ENCODE measurements at regions not wholly inside any gene's neighbourhood (a gene's known extent, or its start where the extent isn't known, plus 50 kb on each side); places are given as distances from the start of the nearest gene placed in this dataset.

- Histone ChIP-seq H3K9ac (ENCODE audit: low read depth in 1 of 2, low read length in 2 of 2) (no peak overlapping the region), H3K4me3 (ENCODE audit: low read depth in 1 of 3, low read length in 3 of 3) (no peak overlapping the region), H3K9me3 (ENCODE audit: control insufficient read depth in 4 of 4, low read length in 3 of 4) (peaks cover 0 to 2% (median 1%) of the 10 kb centered on the region in 4 donors), H3K27me3 (ENCODE audit: control insufficient read depth in 4 of 4, insufficient read depth in 4 of 4, low read length in 3 of 4) (no peaks in the 10 kb centered on the region), H3K36me3 (ENCODE audit: control insufficient read depth in 4 of 4, insufficient read depth in 3 of 4, low read depth in 1 of 4, low read length in 3 of 4) (no peaks in the 10 kb centered on the region), H3K4me1 (ENCODE audit: control insufficient read depth in 4 of 4, insufficient read depth in 4 of 4, low read length in 3 of 4) (no peaks in the 10 kb centered on the region), H3K27ac (ENCODE audit: low read depth in 1 of 2, low read length in 2 of 2) (no peak overlapping the region)
- no peak for DNase-seq (ENCODE audit: low spot score)
- TF ChIP-seq RAD21 (IDR thresholded peaks at IDR 0.05) (no peak), RXRA (IDR thresholded peaks at IDR 0.05) (no peak), JUND (IDR thresholded peaks at IDR 0.05) (no peak), CTCF (IDR thresholded peaks at IDR 0.05; ENCODE audit: low read depth, low read length, missing input control) (no peak), ATF3 (IDR thresholded peaks at IDR 0.05) (no peak), REST (IDR thresholded peaks at IDR 0.05) (no peak), MAX (IDR thresholded peaks at IDR 0.05) (no peak), FOXA2 (IDR thresholded peaks at IDR 0.05) (no peak), TAF1 (conservative IDR thresholded peaks at IDR 0.05) (no peak), GABPA (IDR thresholded peaks at IDR 0.05 in 1 of 2, conservative IDR thresholded peaks at IDR 0.05 in 1 of 2) (no peak), HNF4A (conservative IDR thresholded peaks at IDR 0.05) (no peak)
- WGBS: 78% methylated on average over 3 of the region's 3 CpGs
These were observed 135.1 kb downstream of the ACTR3 start for GRCh38 chr2:114025030-114025429.

GRCh38 chr2:114027437-114027836 is 137.5 kb downstream of the ACTR3 start:
- no peak for DNase-seq (ENCODE audit: low spot score)
- Histone ChIP-seq H3K9me3 (ENCODE audit: control insufficient read depth in 4 of 4, low read length in 3 of 4) (peaks cover 0 to 2% (median 1%) of the 10 kb centered on the region in 4 donors), H3K27me3 (ENCODE audit: control insufficient read depth in 4 of 4, insufficient read depth in 4 of 4, low read length in 3 of 4) (no peaks in the 10 kb centered on the region), H3K4me1 (ENCODE audit: control insufficient read depth in 4 of 4, insufficient read depth in 4 of 4, low read length in 3 of 4) (no peaks in the 10 kb centered on the region), H3K4me3 (ENCODE audit: low read depth in 1 of 3, low read length in 3 of 3) (no peak overlapping the region), H3K9ac (ENCODE audit: low read depth in 1 of 2, low read length in 2 of 2) (no peak overlapping the region), H3K36me3 (ENCODE audit: control insufficient read depth in 4 of 4, insufficient read depth in 3 of 4, low read depth in 1 of 4, low read length in 3 of 4) (no peaks in the 10 kb centered on the region), H3K27ac (ENCODE audit: low read depth in 1 of 2, low read length in 2 of 2) (no peak overlapping the region)
- whole genome bisulfite sequencing: 87% methylated on average over 1 of the region's 1 CpG
- no peak for TF ChIP-seq ZBTB33 (IDR thresholded peaks at IDR 0.05)
- TF ChIP-seq NR2F2 (IDR thresholded peaks at IDR 0.05): no peak
- no peak for TF ChIP-seq SP1 (IDR thresholded peaks at IDR 0.05)
- TF ChIP-seq JUND (IDR thresholded peaks at IDR 0.05): no peak
- TF ChIP-seq TAF1 (conservative IDR thresholded peaks at IDR 0.05): no peak
- no peak for TF ChIP-seq HNF4A (conservative IDR thresholded peaks at IDR 0.05)
- TF ChIP-seq YY1 (IDR thresholded peaks at IDR 0.05): no peak
- TF ChIP-seq HNF4G (IDR thresholded peaks at IDR 0.05): no peak
- no peak for TF ChIP-seq RXRA (IDR thresholded peaks at IDR 0.05)
- no peak for TF ChIP-seq CTCF (IDR thresholded peaks at IDR 0.05; ENCODE audit: low read depth, low read length, missing input control)
- TF ChIP-seq GABPA (IDR thresholded peaks at IDR 0.05 in 1 of 2, conservative IDR thresholded peaks at IDR 0.05 in 1 of 2): no peak
- TF ChIP-seq FOXA1 (IDR thresholded peaks at IDR 0.05): no peak
- TF ChIP-seq REST (IDR thresholded peaks at IDR 0.05): no peak
- TF ChIP-seq ATF3 (IDR thresholded peaks at IDR 0.05): no peak
- no peak for TF ChIP-seq FOXA2 (IDR thresholded peaks at IDR 0.05)
- no peak for TF ChIP-seq EGR1 (IDR thresholded peaks at IDR 0.05; ENCODE audit: low read depth in 2 of 2)

Data from liver (tissue), 8 donors.